Tibial nerve (tissue), 4 donors: ENCODE measurements at regions not wholly inside any gene's neighbourhood (a gene's known extent, or its start where the extent isn't known, plus 50 kb on each side); places are given as distances from the start of the nearest gene placed in this dataset.

Source experiments
- CTCF ChIP-seq, 5 experiments: fragments of 200-600 bp in 3 of 5; fragments of 450-650 bp in 2 of 5; sonication (generic) in 3 of 5; IDR thresholded peaks; one replicate each; pipeline ENCODE4 v1.5.1; 2016 to 2019; ENCODE audit warnings: antibody characterized with exemption in 5 of 5, mild to moderate bottlenecking in 3 of 5, moderate library complexity in 2 of 5
- EP300 ChIP-seq, 2 donors: sonication (generic); formaldehyde crosslinking; IDR thresholded peaks; one replicate each; pipeline ENCODE4 v1.6.1; 2017; ENCODE audit warnings: antibody characterized with exemption in 2 of 2, mild to moderate bottlenecking in 1 of 2
- POLR2A ChIP-seq, 2 donors: fragments of 450-650 bp; IDR thresholded peaks; one replicate each; pipeline ENCODE4 v1.6.1; 2017; ENCODE audit warnings: antibody characterized with exemption in 2 of 2, mild to moderate bottlenecking in 2 of 2, moderate library complexity in 2 of 2

GRCh38 chr2:199113111-199113510 is 344.6 kb downstream of the SATB2 start:
- TF ChIP-seq POLR2A (IDR thresholded peaks at IDR 0.05) (no peak), CTCF (IDR thresholded peaks at IDR 0.05) (no peak), EP300 (IDR thresholded peaks at IDR 0.05) (no peak)
